K562 (cell line): ENCODE measurements at regions not wholly inside any gene's neighbourhood (a gene's known extent, or its start where the extent isn't known, plus 50 kb on each side); places are given as distances from the start of the nearest gene placed in this dataset.

Experiments
- ATAC-seq: fragments of 200-7000 bp; cut with Tn5 transposase; 3 replicates; pipeline ENCODE4 v1.9.1; 2020; ENCODE audit warnings: moderate library complexity
- BruUV-seq: library from RNA; stranded (reverse); fragments of 400-500 nt; replicated peaks from 2 replicates; lab custom pipeline; 2021; lab: Mats Ljungman, UMichigan
- CTCF ChIA-PET: fragments of 300-600 bp; formaldehyde crosslinking; extraction: SDS; loops from one replicate; lab custom pipeline; 2021; ENCODE audit warnings: low intra/inter-chr PET ratio; lab: Yijun Ruan, JAX
- POLR2A ChIA-PET: fragments of 300-600, 350-650 bp; sonication (Branson Sonifier 250); formaldehyde crosslinking; extraction: SDS; loops from one replicate; lab custom pipeline; 2021; ENCODE audit warnings: antibody characterized with exemption, inconsistent platforms; lab: Yijun Ruan, JAX
- DNase-seq, 4 experiments: peaks; one replicate each; pipeline versions ENCODE4 v3.0.0 to v3.0.0-alpha.2; 2011 to 2018; ENCODE audit warnings: low spot score in 3 of 4, mixed read lengths in 3 of 4; ENCODE audit errors: extremely low read depth in 1 of 4
- FAIRE-seq: peaks from 2 replicates; lab custom pipeline; 2011; peaks lifted over from hg19 to GRCh38; lab: Jason Lieb, UNC
- H2AFZ ChIP-seq: 2 replicates; pipeline ENCODE4 v1.6.0; 2011; ENCODE audit warnings: low read depth, low read length, control low read depth, inconsistent platforms
- H3K27ac ChIP-seq: fragments of 200-600 bp; 3 replicates; pipeline ENCODE4 v1.8.0; 2011; ENCODE audit warnings: low read depth, mild to moderate bottlenecking, control low read depth, inconsistent platforms, low read length, moderate library complexity, mixed read lengths; ENCODE audit errors: extremely low read depth
- H3K27me3 ChIP-seq, 2 experiments: fragments of 300-600 bp in 1 of 2; 2 replicates in 1 of 2; 3 replicates in 1 of 2; pipeline versions ENCODE4 v1.6.0 to v1.8.0; 2011; ENCODE audit warnings: inconsistent platforms in 2 of 2, low read length in 2 of 2, mild to moderate bottlenecking in 1 of 2, mixed read lengths in 1 of 2, moderate library complexity in 1 of 2; ENCODE audit not compliant: control insufficient read depth in 2 of 2, insufficient read depth in 2 of 2
- H3K36me3 ChIP-seq: fragments of 300-600 bp; 3 replicates; pipeline ENCODE4 v1.8.0; 2011; ENCODE audit warnings: mild to moderate bottlenecking, low read length, inconsistent platforms; ENCODE audit not compliant: control insufficient read depth, insufficient read depth
- H3K4me1 ChIP-seq, 2 experiments: fragments of 200-600 bp in 1 of 2; replicated peaks in 1 of 2; 2 replicates in 1 of 2; 3 replicates in 1 of 2; pipeline versions ENCODE4 v1.5.1 to v1.8.0; 2011; ENCODE audit warnings: inconsistent platforms in 2 of 2, low read length in 2 of 2, mild to moderate bottlenecking in 1 of 2, mixed read lengths in 1 of 2, moderate library complexity in 1 of 2; ENCODE audit not compliant: control insufficient read depth in 2 of 2, insufficient read depth in 2 of 2
- H3K4me2 ChIP-seq: 2 replicates; pipeline ENCODE4 v1.6.1; 2011; ENCODE audit warnings: low read length, control low read depth, inconsistent platforms, mixed read lengths; ENCODE audit not compliant: insufficient read depth
- H3K4me3 ChIP-seq: fragments of 200-600 bp; sonication (generic), shearing (Covaris generic); 2 replicates; pipeline ENCODE4 v1.5.1; 2016; ENCODE audit warnings: control low read depth, inconsistent platforms
- H3K79me2 ChIP-seq: fragments of 200-600 bp; 3 replicates; pipeline ENCODE4 v1.8.0; 2011; ENCODE audit warnings: low read length, inconsistent platforms; ENCODE audit not compliant: control insufficient read depth, insufficient read depth
- H3K9ac ChIP-seq, 2 experiments: 2 replicates each; pipeline versions ENCODE4 v1.6.0 to v1.6.1; 2011; ENCODE audit warnings: low read depth in 2 of 2, low read length in 2 of 2, control low read depth in 1 of 2, inconsistent platforms in 1 of 2, mild to moderate bottlenecking in 1 of 2, mixed read lengths in 1 of 2; ENCODE audit not compliant: insufficient read depth in 1 of 2
- H3K9me1 ChIP-seq: one replicate; pipeline ENCODE4 v1.6.0; 2011; ENCODE audit warnings: inconsistent platforms, mild to moderate bottlenecking, low read length, moderate library complexity; ENCODE audit not compliant: control insufficient read depth, insufficient read depth
- H3K9me3 ChIP-seq: replicated peaks from 2 replicates; pipeline ENCODE4 v1.5.1; 2011; ENCODE audit warnings: low read depth, low read length, inconsistent platforms; ENCODE audit not compliant: control insufficient read depth, insufficient read depth
- H4K20me1 ChIP-seq: replicated peaks from 2 replicates; pipeline ENCODE4 v1.6.1; 2011; ENCODE audit warnings: low read length, inconsistent platforms, mixed read lengths; ENCODE audit not compliant: control insufficient read depth, insufficient read depth
- CXXC5 ChIP-seq: fragments of 250-450 bp; sonication (Bioruptor Pico); IDR thresholded peaks from 2 replicates; pipeline ENCODE4 v1.8.0; 2022; ENCODE audit warnings: inconsistent platforms, mild to moderate bottlenecking, moderate library complexity
- HIVEP1 ChIP-seq: fragments of 250-450 bp; sonication (Bioruptor Pico); IDR thresholded peaks from 2 replicates; pipeline ENCODE4 v1.4.0; 2020; ENCODE audit warnings: mild to moderate bottlenecking
- KDM5B ChIP-seq: fragments of 200-600 bp; sonication (generic); IDR thresholded peaks from 2 replicates; pipeline ENCODE4 v1.6.1; 2012; ENCODE audit warnings: low read depth, mild to moderate bottlenecking, moderate library complexity, low read length, control low read depth, inconsistent platforms; ENCODE audit not compliant: insufficient replicate concordance
- NCOA4 ChIP-seq: fragments of 450-650 bp; IDR thresholded peaks from 2 replicates; pipeline ENCODE4 v1.6.1; 2018; ENCODE audit warnings: mild to moderate bottlenecking; ENCODE audit not compliant: partially characterized antibody
- POLR2G ChIP-seq: fragments of 200-400 bp; formaldehyde crosslinking; IDR thresholded peaks from 2 replicates; pipeline ENCODE4 v1.6.1; 2017; ENCODE audit warnings: low read depth, mild to moderate bottlenecking, antibody characterized with exemption, low read length, moderate library complexity
- SREBF1 ChIP-seq: fragments of 150-350 bp; IDR thresholded peaks from 2 replicates; pipeline ENCODE4 v1.6.1; 2014; ENCODE audit warnings: antibody characterized with exemption, low read depth, low read length, borderline replicate concordance
- WGBS: fragments of 100-300 bp; shearing (Covaris generic); methylation state at CpG from one replicate; pipeline ENCODE4 v1.1.6; 2016; ENCODE audit warnings: low coverage, mixed read lengths; ENCODE audit not compliant: insufficient coverage; ENCODE audit errors: missing lambda C conversion rate; 5-methylcytosine and 5-hydroxymethylcytosine counted together
- in situ Hi-C: fragments of 300-500 bp; cut with MboI; formaldehyde crosslinking; loops from 4 replicates; pipeline ENCODE4 v1.15.0; 2018; ENCODE audit warnings: inconsistent platforms, mixed read lengths
- intact Hi-C: fragments of 100-400 bp; cut with micrococcal nuclease; formaldehyde crosslinking; loops from 2 replicates; pipeline ENCODE4 v1.14.2; 2022
- TF ChIP-seq, protein P1 (sequence below): fragments of 250-450 bp; sonication (Bioruptor Pico); IDR thresholded peaks from 2 replicates; pipeline ENCODE4 v1.5.0; 2020; ENCODE audit warnings: mild to moderate bottlenecking, borderline replicate concordance
- TF ChIP-seq, protein P2 (sequence below): fragments of 200-400 bp; formaldehyde crosslinking; IDR thresholded peaks from 2 replicates; pipeline ENCODE4 v1.6.1; 2017; ENCODE audit warnings: mild to moderate bottlenecking, low read depth, low read length, moderate library complexity

DNA sequence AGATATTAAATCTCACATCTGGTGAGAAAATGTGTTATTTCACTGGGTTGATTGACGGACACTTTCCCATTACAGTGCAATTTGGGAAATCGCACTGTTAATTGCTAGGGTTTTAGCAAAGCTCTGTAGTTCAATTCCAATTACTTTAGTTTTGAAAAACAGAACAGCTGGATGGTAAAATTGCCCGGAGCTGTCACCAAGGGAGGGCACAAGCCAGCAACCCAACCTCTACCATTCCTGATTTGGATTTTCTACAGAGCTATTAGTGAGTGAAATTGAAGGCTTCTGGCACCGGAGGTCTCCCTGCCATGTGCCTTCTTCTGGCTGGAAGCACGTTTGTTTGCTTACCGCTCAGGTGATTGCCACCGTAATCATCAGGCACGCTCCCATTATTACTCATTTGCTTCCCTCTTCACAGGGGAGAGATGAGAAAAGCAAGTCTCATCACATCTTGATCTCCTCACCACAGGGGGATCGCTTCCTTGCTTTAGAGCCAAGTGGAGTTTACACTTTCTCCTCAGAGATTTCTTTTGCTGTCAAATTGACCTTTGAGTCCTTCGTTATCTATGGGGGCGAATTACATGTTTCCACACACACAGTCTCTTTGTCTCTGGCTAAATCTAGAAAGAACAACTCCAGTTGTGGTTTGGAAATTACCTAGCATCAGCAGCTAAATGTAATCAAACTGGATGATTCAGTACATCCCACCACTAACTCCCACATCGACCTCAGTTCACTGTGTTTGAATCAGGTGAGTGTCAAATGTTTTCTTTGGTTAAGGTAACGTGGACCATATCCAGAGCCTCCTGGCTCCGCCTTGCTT is 421.7 kb upstream of the GOLIM4 start:
- Histone ChIP-seq H3K4me2 (no peak overlapping the region), H3K4me1 (no peaks in the 10 kb centered on the region), H3K9me3 (no peaks in the 10 kb centered on the region), H3K9ac (no peak overlapping the region), H2AFZ (no peak overlapping the region), H3K36me3 (no peaks in the 10 kb centered on the region), H3K27ac (no peak overlapping the region), H4K20me1 (no peaks in the 10 kb centered on the region), H3K4me3 (no peak overlapping the region), H3K9me1 (no peaks in the 10 kb centered on the region), H3K27me3 (no peaks in the 10 kb centered on the region), H3K79me2 (no peaks in the 10 kb centered on the region)
- under 1% methylated on average over 13 of the region's 14 CpGs for WGBS
- no TSS peak for BruUV-seq
- DNase-seq (no peak), ATAC-seq (no peak), FAIRE-seq (no peak)
- TF ChIP-seq NCOA4 (no peak), HIVEP1 (CRISPR knock-in tag) (no peak)
- in situ Hi-C loops (no loop called here), intact Hi-C loops (no loop called here)
- POLR2A ChIA-PET: no interaction called here
- CTCF ChIA-PET: no interaction called here

DNA sequence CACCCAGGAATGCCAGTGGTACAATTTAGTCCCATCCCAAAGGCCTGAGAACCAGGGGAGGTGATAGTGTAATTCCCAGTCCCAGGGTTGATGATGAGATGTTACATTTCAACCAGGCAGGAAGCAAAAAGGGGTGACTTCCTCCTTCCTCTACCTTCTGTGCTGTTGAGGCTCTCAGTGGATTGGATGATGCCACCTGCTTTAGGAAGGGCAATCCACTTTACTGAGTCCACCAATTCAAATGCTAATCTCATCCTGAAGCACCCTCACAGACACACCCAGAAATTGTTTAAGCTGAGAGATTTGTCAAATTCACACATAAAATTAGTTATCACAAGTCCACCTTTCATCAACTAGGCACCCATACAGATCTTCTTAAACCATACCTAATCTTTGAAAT is 418.5 kb upstream of the GOLIM4 start:
- no peak overlapping the region for H3K27ac ChIP-seq
- no peaks in the 10 kb centered on the region for H3K36me3 ChIP-seq
- H3K9me1 ChIP-seq: no peaks in the 10 kb centered on the region
- H3K9ac ChIP-seq: no peak overlapping the region
- H3K79me2 ChIP-seq: no peaks in the 10 kb centered on the region
- TF ChIP-seq CXXC5 (CRISPR knock-in tag) (no peak), SREBF1 (no peak), POLR2G (no peak), KDM5B (no peak)
- TF ChIP-seq, protein P1, sequence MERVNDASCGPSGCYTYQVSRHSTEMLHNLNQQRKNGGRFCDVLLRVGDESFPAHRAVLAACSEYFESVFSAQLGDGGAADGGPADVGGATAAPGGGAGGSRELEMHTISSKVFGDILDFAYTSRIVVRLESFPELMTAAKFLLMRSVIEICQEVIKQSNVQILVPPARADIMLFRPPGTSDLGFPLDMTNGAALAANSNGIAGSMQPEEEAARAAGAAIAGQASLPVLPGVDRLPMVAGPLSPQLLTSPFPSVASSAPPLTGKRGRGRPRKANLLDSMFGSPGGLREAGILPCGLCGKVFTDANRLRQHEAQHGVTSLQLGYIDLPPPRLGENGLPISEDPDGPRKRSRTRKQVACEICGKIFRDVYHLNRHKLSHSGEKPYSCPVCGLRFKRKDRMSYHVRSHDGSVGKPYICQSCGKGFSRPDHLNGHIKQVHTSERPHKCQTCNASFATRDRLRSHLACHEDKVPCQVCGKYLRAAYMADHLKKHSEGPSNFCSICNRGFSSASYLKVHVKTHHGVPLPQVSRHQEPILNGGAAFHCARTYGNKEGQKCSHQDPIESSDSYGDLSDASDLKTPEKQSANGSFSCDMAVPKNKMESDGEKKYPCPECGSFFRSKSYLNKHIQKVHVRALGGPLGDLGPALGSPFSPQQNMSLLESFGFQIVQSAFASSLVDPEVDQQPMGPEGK: no peak
- TF ChIP-seq, protein P2, sequence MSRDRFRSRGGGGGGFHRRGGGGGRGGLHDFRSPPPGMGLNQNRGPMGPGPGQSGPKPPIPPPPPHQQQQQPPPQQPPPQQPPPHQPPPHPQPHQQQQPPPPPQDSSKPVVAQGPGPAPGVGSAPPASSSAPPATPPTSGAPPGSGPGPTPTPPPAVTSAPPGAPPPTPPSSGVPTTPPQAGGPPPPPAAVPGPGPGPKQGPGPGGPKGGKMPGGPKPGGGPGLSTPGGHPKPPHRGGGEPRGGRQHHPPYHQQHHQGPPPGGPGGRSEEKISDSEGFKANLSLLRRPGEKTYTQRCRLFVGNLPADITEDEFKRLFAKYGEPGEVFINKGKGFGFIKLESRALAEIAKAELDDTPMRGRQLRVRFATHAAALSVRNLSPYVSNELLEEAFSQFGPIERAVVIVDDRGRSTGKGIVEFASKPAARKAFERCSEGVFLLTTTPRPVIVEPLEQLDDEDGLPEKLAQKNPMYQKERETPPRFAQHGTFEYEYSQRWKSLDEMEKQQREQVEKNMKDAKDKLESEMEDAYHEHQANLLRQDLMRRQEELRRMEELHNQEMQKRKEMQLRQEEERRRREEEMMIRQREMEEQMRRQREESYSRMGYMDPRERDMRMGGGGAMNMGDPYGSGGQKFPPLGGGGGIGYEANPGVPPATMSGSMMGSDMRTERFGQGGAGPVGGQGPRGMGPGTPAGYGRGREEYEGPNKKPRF: no peak
- no peak for ATAC-seq
- ChIA-PET POLR2A (no interaction called here), CTCF (no interaction called here)
- H4K20me1 ChIP-seq: no peaks in the 10 kb centered on the region
- H3K4me2 ChIP-seq: no peak overlapping the region
- H3K9me3 ChIP-seq: no peaks in the 10 kb centered on the region
- intact Hi-C loops: no loop called here
- no peak for FAIRE-seq
- no peak for DNase-seq
- H3K27me3 ChIP-seq: no peaks in the 10 kb centered on the region
- H3K4me3 ChIP-seq: no peak overlapping the region
- in situ Hi-C loops: no loop called here
- H2AFZ ChIP-seq: no peak overlapping the region
- no peaks in the 10 kb centered on the region for H3K4me1 ChIP-seq
- BruUV-seq: no TSS peak
